ENCODE measurements at regions not wholly inside any gene's neighbourhood (a gene's known extent, or its start where the extent isn't known, plus 50 kb on each side); places are given as distances from the start of the nearest gene placed in this dataset.

GRCh38 chr2:143955401-143956065, 564.4 kb downstream of the ZEB2 start:
- no peak overlapping the region for H3K4me3 ChIP-seq
- WGBS, 2 donors, result 76 to 90% methylated on average over 2 of the region's 2 CpGs
- intact Hi-C loops (cut with DNase I), result no loop called here

GRCh38 chr2:143954844-143955243, 565.1 kb downstream of the ZEB2 start:
- Histone ChIP-seq H3K27ac (no peak overlapping the region), H3K4me1 (peaks cover under 1% of the 10 kb centered on the region), H3K4me3 (no peak overlapping the region), H3K36me3 (replicated peaks in 1 of 2; ENCODE audit: insufficient read depth in 1 of 2, low read depth in 2 of 2) (no peaks in the 10 kb centered on the region), H3K27me3 (no peaks in the 10 kb centered on the region), H3K9me3 (no peaks in the 10 kb centered on the region)
- DNase-seq, result no peak
- ATAC-seq, result no peak
- TF ChIP-seq POLR2A (IDR thresholded peaks at IDR 0.05), result no peak
- no peak for TF ChIP-seq CTCF (IDR thresholded peaks at IDR 0.05)
- intact Hi-C loops (cut with DNase I), result no loop called here
- WGBS, 2 donors, result 87 to 99% methylated on average over 2 of the region's 2 CpGs

More at GRCh38 chr2:143955401-143956065, 564.4 kb downstream of the ZEB2 start:
- Histone ChIP-seq H3K9me3 (no peaks in the 10 kb centered on the region), H3K4me1 (peaks cover 5% of the 10 kb centered on the region), H3K27ac (no peak overlapping the region), H3K36me3 (replicated peaks in 1 of 2; ENCODE audit: insufficient read depth in 1 of 2, low read depth in 2 of 2) (no peaks in the 10 kb centered on the region), H3K27me3 (no peaks in the 10 kb centered on the region)
- TF ChIP-seq CTCF (IDR thresholded peaks at IDR 0.05), result no peak
- no peak for TF ChIP-seq POLR2A (IDR thresholded peaks at IDR 0.05)
- no peak for ATAC-seq
- peak in 1 of 4 donors; percentile 8 for DNase-seq

GRCh38 chr2:143954186-143954585, 565.7 kb downstream of the ZEB2 start:
- Histone ChIP-seq H3K27me3 (no peaks in the 10 kb centered on the region), H3K4me3 (no peak overlapping the region), H3K36me3 (replicated peaks in 1 of 2; ENCODE audit: insufficient read depth in 1 of 2, low read depth in 2 of 2) (no peaks in the 10 kb centered on the region), H3K27ac (no peak overlapping the region), H3K9me3 (no peaks in the 10 kb centered on the region), H3K4me1 (no peaks in the 10 kb centered on the region)
- intact Hi-C loops (cut with DNase I), result no loop called here
- no peak for ATAC-seq
- TF ChIP-seq POLR2A (IDR thresholded peaks at IDR 0.05), result no peak
- TF ChIP-seq CTCF (IDR thresholded peaks at IDR 0.05), result no peak
- 86% methylated on average over 4 of the region's 4 CpGs for WGBS, 2 donors
- no peak for DNase-seq

- no peaks in the 10 kb centered on the region for H3K4me1 ChIP-seq
- DNase-seq (no peak), ATAC-seq (no peak)
- intact Hi-C loops (cut with DNase I), result no loop called here
- no peaks in the 10 kb centered on the region for H3K36me3 ChIP-seq (replicated peaks in 1 of 2; ENCODE audit: insufficient read depth in 1 of 2, low read depth in 2 of 2)
- no peaks in the 10 kb centered on the region for H3K9me3 ChIP-seq
- WGBS, 2 donors, result 50 to 61% methylated on average over 2 of the region's 2 CpGs
- no peak overlapping the region for H3K27ac ChIP-seq
- no peaks in the 10 kb centered on the region for H3K27me3 ChIP-seq
- TF ChIP-seq CTCF (IDR thresholded peaks at IDR 0.05), result no peak
- TF ChIP-seq POLR2A (IDR thresholded peaks at IDR 0.05), result no peak
- no peak overlapping the region for H3K4me3 ChIP-seq
These were observed 566.4 kb downstream of the ZEB2 start for GRCh38 chr2:143953451-143954030.

- intact Hi-C loops (cut with DNase I), result no loop called here
These were observed 567.4 kb downstream of the ZEB2 start for GRCh38 chr2:143952536-143952935.

More at GRCh38 chr2:143952536-143952935, 567.4 kb downstream of the ZEB2 start:
- no peak overlapping the region for H3K27ac ChIP-seq
- H3K4me3 ChIP-seq, result no peak overlapping the region
- TF ChIP-seq CTCF (IDR thresholded peaks at IDR 0.05), result no peak
- TF ChIP-seq POLR2A (IDR thresholded peaks at IDR 0.05), result no peak
- 77 to 89% methylated on average over 1 of the region's 1 CpG for WGBS, 2 donors
- ATAC-seq, result no peak
- no peaks in the 10 kb centered on the region for H3K27me3 ChIP-seq
- H3K36me3 ChIP-seq (replicated peaks in 1 of 2; ENCODE audit: insufficient read depth in 1 of 2, low read depth in 2 of 2), result no peaks in the 10 kb centered on the region
- DNase-seq, result no peak
- H3K4me1 ChIP-seq, result no peaks in the 10 kb centered on the region
- no peaks in the 10 kb centered on the region for H3K9me3 ChIP-seq
